ENCODE measurements at regions not wholly inside any gene's neighbourhood (a gene's known extent, or its start where the extent isn't known, plus 50 kb on each side); places are given as distances from the start of the nearest gene placed in this dataset.
"Not testable (repeated sequence)": the region's sequence is repeated elsewhere in the genome, so short reads cannot be mapped to it uniquely, and the experiment has no call there.

- no peak for DNase-seq (ENCODE audit: extremely low read depth, low read depth, low spot score)
Observed at GRCh38 chr13:73548449-73548848, 489.6 kb downstream of the KLF5 start.

GRCh38 chr13:73547239-73547638 lies 488.4 kb downstream of the KLF5 start:
- DNase-seq (ENCODE audit: extremely low read depth, low read depth, low spot score): no peak

- DNase-seq (ENCODE audit: extremely low read depth, low read depth, low spot score): no peak
Observed at GRCh38 chr13:73544175-73544574, 485.4 kb downstream of the KLF5 start.

- DNase-seq (ENCODE audit: extremely low read depth, low read depth, low spot score): no peak
Observed at GRCh38 chr13:73542446-73542845, 483.6 kb downstream of the KLF5 start.

- DNase-seq (ENCODE audit: extremely low read depth, low read depth, low spot score): no peak
Observed at GRCh38 chr13:73536865-73537264, 478.1 kb downstream of the KLF5 start.

- no peak for DNase-seq (ENCODE audit: extremely low read depth, low read depth, low spot score)
Observed at GRCh38 chr13:73535341-73535740, 476.5 kb downstream of the KLF5 start.

GRCh38 chr13:73532987-73533510 lies 474.2 kb downstream of the KLF5 start:
- DNase-seq (ENCODE audit: extremely low read depth, low read depth, low spot score): no peak

GRCh38 chr13:73532582-73532981 lies 473.8 kb downstream of the KLF5 start:
- no peak for DNase-seq (ENCODE audit: extremely low read depth, low read depth, low spot score)

GRCh38 chr13:73531014-73531413 lies 472.2 kb downstream of the KLF5 start:
- DNase-seq (ENCODE audit: extremely low read depth, low read depth, low spot score): no peak

GRCh38 chr13:73522937-73523336 lies 464.1 kb downstream of the KLF5 start:
- no peak for DNase-seq (ENCODE audit: extremely low read depth, low read depth, low spot score)

GRCh38 chr13:73521985-73522524 lies 463.2 kb downstream of the KLF5 start:
- no peak for DNase-seq (ENCODE audit: extremely low read depth, low read depth, low spot score)

- no peak for DNase-seq (ENCODE audit: extremely low read depth, low read depth, low spot score)
Observed at GRCh38 chr13:73521290-73521624, 462.5 kb downstream of the KLF5 start.

- DNase-seq (ENCODE audit: extremely low read depth, low read depth, low spot score): no peak
Observed at GRCh38 chr13:73520566-73521289, 461.9 kb downstream of the KLF5 start.

GRCh38 chr13:73520135-73520534 lies 461.3 kb downstream of the KLF5 start:
- not testable (repeated sequence) for DNase-seq (ENCODE audit: extremely low read depth, low read depth, low spot score)

GRCh38 chr13:73519396-73520116 lies 460.8 kb downstream of the KLF5 start:
- DNase-seq (ENCODE audit: extremely low read depth, low read depth, low spot score): no peak

- DNase-seq (ENCODE audit: extremely low read depth, low read depth, low spot score): no peak
Observed at GRCh38 chr13:73517766-73518165, 459.0 kb downstream of the KLF5 start.

GRCh38 chr13:73516731-73517130 lies 457.9 kb downstream of the KLF5 start:
- DNase-seq (ENCODE audit: extremely low read depth, low read depth, low spot score): no peak

GRCh38 chr13:73514208-73514607 lies 455.4 kb downstream of the KLF5 start:
- DNase-seq (ENCODE audit: extremely low read depth, low read depth, low spot score): no peak

GRCh38 chr13:73513751-73514150 lies 454.9 kb downstream of the KLF5 start:
- DNase-seq (ENCODE audit: extremely low read depth, low read depth, low spot score): no peak

GRCh38 chr13:73508841-73509240 lies 450.0 kb downstream of the KLF5 start:
- DNase-seq (ENCODE audit: extremely low read depth, low read depth, low spot score): no peak

GRCh38 chr13:73505376-73505890 lies 446.6 kb downstream of the KLF5 start:
- DNase-seq (ENCODE audit: extremely low read depth, low read depth, low spot score): no peak

GRCh38 chr13:73499695-73500094 lies 440.9 kb downstream of the KLF5 start:
- DNase-seq (ENCODE audit: extremely low read depth, low read depth, low spot score): no peak

Data from glomerular endothelial cell (primary cell).